LNCAP (cell line): ENCODE measurements at regions not wholly inside any gene's neighbourhood (a gene's known extent, or its start where the extent isn't known, plus 50 kb on each side); places are given as distances from the start of the nearest gene placed in this dataset.

Source experiments
- CTCF ChIP-seq: fragments of 450-650 bp; IDR thresholded peaks from 2 replicates; pipeline ENCODE4 v1.5.1; 2017; ENCODE audit warnings: mild to moderate bottlenecking

DNA sequence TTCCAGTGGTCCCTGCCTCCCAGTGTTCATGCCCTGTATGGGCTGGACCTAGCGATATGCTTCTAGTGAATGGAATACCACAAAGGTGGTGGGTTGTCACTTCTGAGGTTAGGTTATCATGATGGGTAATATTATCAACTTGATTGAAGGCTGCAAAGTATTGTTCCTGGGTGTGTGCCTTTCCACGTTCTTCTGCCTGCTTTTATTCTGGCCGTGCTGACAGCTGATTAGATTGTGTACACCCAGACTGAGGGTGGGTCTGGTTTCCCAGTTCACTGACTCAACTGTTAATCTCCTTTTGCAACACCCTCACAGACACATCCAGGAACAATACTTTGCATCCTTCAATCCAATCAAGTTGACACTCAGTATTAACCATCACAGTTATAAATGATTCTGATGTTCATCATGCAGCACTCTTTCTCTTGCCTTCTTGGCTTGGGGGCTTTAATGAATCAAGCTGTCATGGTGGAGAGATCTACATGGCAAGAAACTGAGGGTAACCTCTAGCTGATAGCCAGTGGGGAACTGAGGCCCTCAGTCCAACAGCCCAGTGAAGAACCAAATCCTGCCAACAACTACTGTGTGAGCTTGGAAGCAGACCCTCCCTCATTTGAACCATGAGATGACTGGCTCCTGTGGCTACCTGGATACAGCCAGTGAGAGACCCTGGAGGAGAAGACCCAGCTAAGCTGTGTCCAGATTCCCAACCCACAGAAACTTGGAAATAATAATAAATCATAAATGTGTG lies 63.0 kb upstream of the CELF4 start:
- no peak for TF ChIP-seq CTCF

DNA sequence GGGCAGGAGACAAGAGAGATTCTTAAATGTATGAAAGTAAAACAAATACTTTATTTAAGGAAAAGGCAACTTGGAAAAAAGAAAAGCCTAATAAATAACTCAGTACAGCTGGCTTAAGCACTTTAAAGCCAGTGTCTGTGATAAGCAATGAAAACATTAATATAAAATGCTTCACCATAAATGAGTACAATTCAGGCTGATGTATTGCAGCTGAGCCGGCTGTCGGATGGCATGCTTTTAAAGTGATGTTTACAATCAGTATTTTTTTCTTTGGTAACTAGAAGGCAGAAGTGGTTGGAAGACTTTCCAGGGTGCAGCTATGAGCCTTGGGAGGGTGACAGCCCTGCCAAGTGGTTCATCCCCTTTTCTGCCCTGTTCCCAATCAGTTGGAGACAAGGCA lies 58.7 kb upstream of the CELF4 start:
- no peak for TF ChIP-seq CTCF

- no peak for TF ChIP-seq CTCF
Measured at GRCh38 chr18:37619964-37620363, 54.4 kb upstream of the CELF4 start.

DNA sequence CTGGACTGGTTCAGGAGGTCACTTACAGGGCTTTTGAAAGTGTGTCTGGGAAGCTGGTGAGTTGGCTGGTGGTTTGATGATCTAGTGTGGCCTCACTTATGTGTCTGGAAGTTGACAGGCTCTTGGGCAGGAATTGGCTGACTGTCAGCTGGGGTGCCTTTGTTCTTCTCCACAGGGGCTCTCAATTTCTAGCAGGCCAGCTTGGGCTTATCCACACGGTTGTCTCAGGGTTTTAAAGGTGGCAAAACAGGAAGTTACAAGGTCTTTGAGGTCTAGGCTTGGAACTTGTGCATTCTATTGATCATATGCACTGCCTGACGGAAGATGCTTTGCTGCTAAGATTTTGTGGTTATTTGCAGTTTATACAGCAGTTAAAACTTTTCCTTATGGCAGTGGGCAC lies 52.0 kb upstream of the CELF4 start:
- no peak for TF ChIP-seq CTCF
